Panc1 (cell line): ENCODE measurements at regions not wholly inside any gene's neighbourhood (a gene's known extent, or its start where the extent isn't known, plus 50 kb on each side); places are given as distances from the start of the nearest gene placed in this dataset.

Experiments
- ATAC-seq: fragments of 200-7000 bp; cut with Tn5 transposase; 2 replicates; pipeline ENCODE4 v1.9.1; 2020; ENCODE audit warnings: mild to moderate bottlenecking, moderate library complexity
- BruUV-seq: library from RNA; stranded (reverse); fragments of 400-500 nt; replicated peaks from 2 replicates; lab custom pipeline; 2021; lab: Mats Ljungman, UMichigan
- CTCF ChIA-PET: fragments of 300-600 bp; sonication (Branson Sonifier 250); formaldehyde crosslinking; loops from one replicate; lab custom pipeline; 2022; ENCODE audit warnings: antibody characterized with exemption; lab: Charles Lee
- POLR2A ChIA-PET: fragments of 300-600 bp; sonication (Branson Sonifier 250); formaldehyde crosslinking; loops from one replicate; lab custom pipeline; 2022; ENCODE audit warnings: antibody characterized with exemption; lab: Charles Lee
- DNase-seq: peaks from one replicate; pipeline ENCODE4 v3.0.0-alpha.2; 2010; ENCODE audit warnings: low read depth, low spot score
- H3K27ac ChIP-seq: 2 replicates; pipeline ENCODE4 v1.5.1; 2011; ENCODE audit warnings: mild to moderate bottlenecking, low read length, inconsistent platforms
- H3K27me3 ChIP-seq: fragments of 200-500 bp; sonication (Bioruptor generic); 2 replicates; pipeline ENCODE4 v1.6.0; 2014; ENCODE audit warnings: low read length, inconsistent platforms; ENCODE audit not compliant: control insufficient read depth, insufficient read depth
- H3K36me3 ChIP-seq: fragments of 200-500 bp; sonication (Bioruptor generic); 2 replicates; pipeline ENCODE4 v1.5.1; 2014; ENCODE audit warnings: inconsistent platforms, mild to moderate bottlenecking, low read length, moderate library complexity; ENCODE audit not compliant: control insufficient read depth, insufficient read depth
- H3K4me1 ChIP-seq: 2 replicates; pipeline ENCODE4 v1.5.1; 2011; ENCODE audit warnings: inconsistent platforms, mild to moderate bottlenecking, low read length, moderate library complexity; ENCODE audit not compliant: control insufficient read depth, insufficient read depth
- H3K4me3 ChIP-seq, 2 experiments: 2 replicates each; pipeline ENCODE4 v1.5.1; 2011 to 2012; ENCODE audit warnings: low read depth in 2 of 2, low read length in 2 of 2, mild to moderate bottlenecking in 2 of 2, inconsistent platforms in 1 of 2, moderate library complexity in 1 of 2
- H3K9me3 ChIP-seq: fragments of 200-500 bp; sonication (Bioruptor generic); 2 replicates; pipeline ENCODE4 v1.5.1; 2014; ENCODE audit warnings: low read depth, mild to moderate bottlenecking, inconsistent platforms, low read length, moderate library complexity; ENCODE audit not compliant: control insufficient read depth, insufficient read depth
- CTCF ChIP-seq: fragments of 450-650 bp; IDR thresholded peaks from 2 replicates; pipeline ENCODE4 v1.5.1; 2017; ENCODE audit warnings: mild to moderate bottlenecking
- POLR2AphosphoS5 ChIP-seq: IDR thresholded peaks from 2 replicates; pipeline ENCODE4 v1.6.1; 2012; ENCODE audit warnings: mild to moderate bottlenecking, low read depth, low read length, moderate library complexity
- REST ChIP-seq, 2 experiments: IDR thresholded peaks; 2 replicates each; pipeline ENCODE4 v1.6.1; 2011 to 2012; ENCODE audit warnings: low read depth in 2 of 2, control low read depth in 1 of 2, low read length in 1 of 2, mild to moderate bottlenecking in 1 of 2, moderate library complexity in 1 of 2; ENCODE audit not compliant: insufficient read depth in 1 of 2
- SIN3A ChIP-seq: IDR thresholded peaks from 2 replicates; pipeline ENCODE4 v1.6.1; 2012; ENCODE audit warnings: low read depth, mild to moderate bottlenecking, low read length, moderate library complexity, borderline replicate concordance; ENCODE audit not compliant: insufficient read depth
- TCF7L2 ChIP-seq: IDR thresholded peaks from 2 replicates; pipeline ENCODE4 v1.6.1; 2011; ENCODE audit warnings: mild to moderate bottlenecking, low read depth, low read length, inconsistent platforms
- in situ Hi-C: cut with HindIII; loops from 2 replicates; pipeline ENCODE4 v1.10.0; 2016; ENCODE audit warnings: low sequenced_read_pairs, low pct_unique_long_range_greater_than_20kb
- intact Hi-C: fragments of 100-400 bp; cut with micrococcal nuclease; formaldehyde crosslinking; loops from one replicate; pipeline ENCODE4 v1.10.0; 2022; ENCODE audit not compliant: unreplicated experiment

- Histone ChIP-seq H3K27me3 (no peaks in the 10 kb centered on the region), H3K36me3 (no peaks in the 10 kb centered on the region), H3K4me3 (no peak overlapping the region), H3K4me1 (no peaks in the 10 kb centered on the region), H3K27ac (no peak overlapping the region), H3K9me3 (no peaks in the 10 kb centered on the region)
- no TSS peak for BruUV-seq
- DNase-seq (no peak), ATAC-seq (no peak)
- in situ Hi-C loops (no loop called here), intact Hi-C loops (no loop called here)
- ChIA-PET POLR2A (no interaction called here), CTCF (no interaction called here)
- TF ChIP-seq TCF7L2 = no peak
- no peak for TF ChIP-seq REST (IDR thresholded peaks at IDR 0.05; ENCODE audit: insufficient read depth in 1 of 2, low read depth in 2 of 2, low read length in 1 of 2)
- TF ChIP-seq POLR2AphosphoS5 = no peak
- no peak for TF ChIP-seq CTCF
- TF ChIP-seq SIN3A = no peak
Measured at GRCh38 chr6:91786474-91787184, 1199.8 kb upstream of the MAP3K7 start.

GRCh38 chr6:91782802-91783201 lies 1195.9 kb upstream of the MAP3K7 start:
- DNase-seq (no peak), ATAC-seq (no peak)
- in situ Hi-C loops = no loop called here
- POLR2A ChIA-PET = no interaction called here
- CTCF ChIA-PET = no interaction called here
- no peaks in the 10 kb centered on the region for H3K4me1 ChIP-seq
- intact Hi-C loops = no loop called here
- TF ChIP-seq CTCF = no peak
- TF ChIP-seq REST (IDR thresholded peaks at IDR 0.05; ENCODE audit: insufficient read depth in 1 of 2, low read depth in 2 of 2, low read length in 1 of 2) = no peak
- TF ChIP-seq TCF7L2 = no peak
- TF ChIP-seq POLR2AphosphoS5 = no peak
- TF ChIP-seq SIN3A = no peak
- H3K36me3 ChIP-seq = no peaks in the 10 kb centered on the region
- no TSS peak for BruUV-seq
- H3K9me3 ChIP-seq = no peaks in the 10 kb centered on the region
- H3K27ac ChIP-seq = no peak overlapping the region
- H3K27me3 ChIP-seq = no peaks in the 10 kb centered on the region
- H3K4me3 ChIP-seq = no peak overlapping the region
